ENCODE measurements at regions not wholly inside any gene's neighbourhood (a gene's known extent, or its start where the extent isn't known, plus 50 kb on each side); places are given as distances from the start of the nearest gene placed in this dataset.

- no peak overlapping the region for H3K27ac ChIP-seq
- no peaks in the 10 kb centered on the region for H3K36me3 ChIP-seq
- intact Hi-C loops (cut with DNase I; ENCODE audit: low total_unique reads) = no loop called here
- WGBS, 5 donors = 73 to 86% (median 83%) methylated on average over 1 of the region's 1 CpG
- H3K4me3 ChIP-seq = no peak overlapping the region
- no peaks in the 10 kb centered on the region for H3K4me1 ChIP-seq
- no peaks in the 10 kb centered on the region for H3K9me3 ChIP-seq
- TF ChIP-seq EP300 (IDR thresholded peaks at IDR 0.05) = no peak
- TF ChIP-seq POLR2AphosphoS5 (IDR thresholded peaks at IDR 0.05) = no peak
- no peak for TF ChIP-seq POLR2A (IDR thresholded peaks at IDR 0.05)
- TF ChIP-seq CTCF (IDR thresholded peaks at IDR 0.05) = no peak
- no peak for DNase-seq
- H3K27me3 ChIP-seq = no peaks in the 10 kb centered on the region
Observed at GRCh38 chr4:170854097-170854496, 764.3 kb upstream of the AADAT start.

DNA sequence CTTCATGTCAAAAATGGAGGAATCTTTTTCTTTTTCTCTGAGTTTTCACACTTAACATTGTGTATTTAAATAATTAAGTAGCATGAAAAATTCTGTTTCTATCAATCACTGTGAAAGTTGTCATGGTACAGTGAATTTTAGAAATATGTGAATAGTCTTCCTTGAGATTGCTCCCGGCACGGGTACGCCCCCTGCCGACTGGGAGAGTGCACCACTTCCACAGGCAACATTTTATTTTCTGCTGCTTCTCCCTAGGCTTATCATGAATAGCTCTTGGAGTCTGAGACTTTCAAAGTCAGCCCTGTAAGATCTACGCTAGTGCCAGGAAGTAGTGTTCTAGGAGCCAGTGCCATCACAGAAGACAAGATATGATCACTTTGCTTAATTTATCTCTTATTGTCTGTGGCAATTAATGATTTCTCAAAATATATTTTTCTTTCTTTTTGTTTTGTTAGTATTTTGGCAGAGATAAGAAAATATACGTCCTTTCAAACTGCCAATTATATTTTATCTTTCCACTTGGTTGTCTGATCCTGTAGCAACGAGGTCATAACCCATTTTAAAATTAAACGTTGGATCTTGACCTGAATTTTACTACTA is 763.8 kb upstream of the AADAT start:
- 14 to 24% (median 23%) methylated on average over 8 of the region's 8 CpGs for WGBS, 5 donors
- intact Hi-C loops (cut with DNase I; ENCODE audit: low total_unique reads) = no loop called here
- TF ChIP-seq CTCF (IDR thresholded peaks at IDR 0.05) (peak in 5 of 7 experiments; percentile 11 to 58 (median 48)), EP300 (IDR thresholded peaks at IDR 0.05) (no peak), POLR2A (IDR thresholded peaks at IDR 0.05) (no peak), POLR2AphosphoS5 (IDR thresholded peaks at IDR 0.05) (no peak)
- no peak overlapping the region for H3K27ac ChIP-seq
- no peaks in the 10 kb centered on the region for H3K27me3 ChIP-seq
- H3K9me3 ChIP-seq = no peaks in the 10 kb centered on the region
- H3K36me3 ChIP-seq = no peaks in the 10 kb centered on the region
- H3K4me1 ChIP-seq = no peaks in the 10 kb centered on the region
- H3K4me3 ChIP-seq = no peak overlapping the region
- DNase-seq = peak; percentile 44 to 70

DNA sequence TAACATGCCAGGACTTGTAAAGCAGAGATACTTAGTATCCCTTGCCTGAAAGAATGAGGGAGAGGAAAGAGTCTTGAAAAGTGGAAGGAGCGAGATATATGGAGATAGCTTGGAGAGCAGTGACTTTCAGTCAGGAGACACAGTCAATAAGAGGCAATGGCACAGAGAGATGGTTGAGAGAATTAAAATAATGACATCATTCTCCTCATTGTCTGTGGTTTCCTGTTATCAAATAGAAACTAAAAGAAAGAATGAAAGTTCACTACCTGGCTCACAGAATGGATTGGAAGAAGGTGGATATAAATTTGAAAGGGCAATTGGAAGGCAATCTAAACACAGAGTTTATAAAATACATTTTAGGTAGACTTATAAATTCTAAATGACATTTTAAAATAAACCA is 760.2 kb upstream of the AADAT start:
- no peaks in the 10 kb centered on the region for H3K27me3 ChIP-seq
- 84 to 92% (median 89%) methylated on average over 1 of the region's 1 CpG for WGBS, 5 donors
- H3K9me3 ChIP-seq = no peaks in the 10 kb centered on the region
- TF ChIP-seq POLR2AphosphoS5 (IDR thresholded peaks at IDR 0.05) = no peak
- TF ChIP-seq CTCF (IDR thresholded peaks at IDR 0.05) = no peak
- no peak for TF ChIP-seq EP300 (IDR thresholded peaks at IDR 0.05)
- TF ChIP-seq POLR2A (IDR thresholded peaks at IDR 0.05) = no peak
- H3K36me3 ChIP-seq = no peaks in the 10 kb centered on the region
- no peaks in the 10 kb centered on the region for H3K4me1 ChIP-seq
- no peak overlapping the region for H3K27ac ChIP-seq
- no peak overlapping the region for H3K4me3 ChIP-seq
- DNase-seq = no peak
- intact Hi-C loops (cut with DNase I; ENCODE audit: low total_unique reads) = no loop called here

- Histone ChIP-seq H3K36me3 (no peaks in the 10 kb centered on the region), H3K27me3 (no peaks in the 10 kb centered on the region), H3K27ac (no peak overlapping the region), H3K4me3 (no peak overlapping the region), H3K9me3 (no peaks in the 10 kb centered on the region), H3K4me1 (no peaks in the 10 kb centered on the region)
- WGBS, 5 donors = 78 to 92% (median 87%) methylated on average over 3 of the region's 3 CpGs
- DNase-seq = no peak
- intact Hi-C loops (cut with DNase I; ENCODE audit: low total_unique reads) = no loop called here
- TF ChIP-seq CTCF (IDR thresholded peaks at IDR 0.05) (no peak), EP300 (IDR thresholded peaks at IDR 0.05) (no peak), POLR2AphosphoS5 (IDR thresholded peaks at IDR 0.05) (no peak), POLR2A (IDR thresholded peaks at IDR 0.05) (no peak)
Observed at GRCh38 chr4:170827562-170828274, 738.0 kb upstream of the AADAT start.
